ENCODE measurements at regions not wholly inside any gene's neighbourhood (a gene's known extent, or its start where the extent isn't known, plus 50 kb on each side); places are given as distances from the start of the nearest gene placed in this dataset.

- TF ChIP-seq CTCF (IDR thresholded peaks at IDR 0.05) (no peak), EP300 (IDR thresholded peaks at IDR 0.05; ENCODE audit: low read depth) (no peak), POLR2A (IDR thresholded peaks at IDR 0.05) (no peak)
Measured at GRCh38 chr12:12019881-12020280, 50.9 kb upstream of the BCL2L14 start.
